Loucy (cell line): ENCODE measurements at regions not wholly inside any gene's neighbourhood (a gene's known extent, or its start where the extent isn't known, plus 50 kb on each side); places are given as distances from the start of the nearest gene placed in this dataset.

Source experiments
- EZH2phosphoT487 ChIP-seq: fragments of 200-600 bp; IDR thresholded peaks from 2 replicates; pipeline ENCODE4 v1.6.1; 2018; ENCODE audit warnings: antibody characterized with exemption, mild to moderate bottlenecking, moderate library complexity, borderline replicate concordance
- TF ChIP-seq, protein P1 (sequence below): fragments of 200-600 bp; sonication (generic); conservative IDR thresholded peaks from 2 replicates; pipeline ENCODE4 v1.5.1; 2014; ENCODE audit warnings: mild to moderate bottlenecking, antibody characterized with exemption, low read length

- TF ChIP-seq, protein P1, sequence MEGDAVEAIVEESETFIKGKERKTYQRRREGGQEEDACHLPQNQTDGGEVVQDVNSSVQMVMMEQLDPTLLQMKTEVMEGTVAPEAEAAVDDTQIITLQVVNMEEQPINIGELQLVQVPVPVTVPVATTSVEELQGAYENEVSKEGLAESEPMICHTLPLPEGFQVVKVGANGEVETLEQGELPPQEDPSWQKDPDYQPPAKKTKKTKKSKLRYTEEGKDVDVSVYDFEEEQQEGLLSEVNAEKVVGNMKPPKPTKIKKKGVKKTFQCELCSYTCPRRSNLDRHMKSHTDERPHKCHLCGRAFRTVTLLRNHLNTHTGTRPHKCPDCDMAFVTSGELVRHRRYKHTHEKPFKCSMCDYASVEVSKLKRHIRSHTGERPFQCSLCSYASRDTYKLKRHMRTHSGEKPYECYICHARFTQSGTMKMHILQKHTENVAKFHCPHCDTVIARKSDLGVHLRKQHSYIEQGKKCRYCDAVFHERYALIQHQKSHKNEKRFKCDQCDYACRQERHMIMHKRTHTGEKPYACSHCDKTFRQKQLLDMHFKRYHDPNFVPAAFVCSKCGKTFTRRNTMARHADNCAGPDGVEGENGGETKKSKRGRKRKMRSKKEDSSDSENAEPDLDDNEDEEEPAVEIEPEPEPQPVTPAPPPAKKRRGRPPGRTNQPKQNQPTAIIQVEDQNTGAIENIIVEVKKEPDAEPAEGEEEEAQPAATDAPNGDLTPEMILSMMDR = no peak
- TF ChIP-seq EZH2phosphoT487 = no peak
These were observed 141.2 kb downstream of the LRRC3B start for GRCh38 chr3:26763723-26764122.
